GM19372 (cell line): ENCODE measurements at regions not wholly inside any gene's neighbourhood (a gene's known extent, or its start where the extent isn't known, plus 50 kb on each side); places are given as distances from the start of the nearest gene placed in this dataset.
"Not testable (repeated sequence)": the region's sequence is repeated elsewhere in the genome, so short reads cannot be mapped to it uniquely, and the experiment has no call there.

Source experiments
- ATAC-seq: cut with Tn5 transposase; IDR thresholded peaks from one replicate; pipeline ENCODE4 v1.9.1; 2021; ENCODE audit warnings: mild to moderate bottlenecking, low read depth, moderate library complexity; ENCODE audit not compliant: unreplicated experiment

DNA sequence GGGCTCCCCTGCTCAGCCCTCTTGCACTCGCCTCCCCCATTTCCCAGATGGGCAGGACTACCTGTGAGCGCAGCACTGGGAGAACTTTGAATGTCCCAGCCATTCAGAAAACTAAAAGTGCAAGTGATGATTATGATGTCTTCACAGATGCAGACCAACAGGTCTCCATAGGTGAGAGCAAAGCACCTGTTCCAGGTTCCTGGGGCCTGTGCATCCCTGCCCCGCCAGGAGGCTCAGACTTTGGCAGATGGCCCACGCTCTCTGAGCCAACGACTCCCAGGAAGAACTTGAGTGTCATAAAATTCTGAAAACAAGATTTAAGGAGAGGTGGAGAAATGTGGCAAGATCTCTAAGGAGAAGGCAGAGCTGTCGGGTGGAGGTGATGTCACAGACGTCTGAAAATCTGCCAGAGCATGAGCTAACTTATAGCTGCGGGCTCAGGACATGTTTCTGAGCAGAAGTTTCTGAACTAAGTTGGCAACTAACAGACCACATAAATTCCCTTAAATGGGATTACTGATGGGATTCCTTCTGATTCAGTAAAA, 110.8 kb upstream of the IGF1R start:
- no peak for ATAC-seq

DNA sequence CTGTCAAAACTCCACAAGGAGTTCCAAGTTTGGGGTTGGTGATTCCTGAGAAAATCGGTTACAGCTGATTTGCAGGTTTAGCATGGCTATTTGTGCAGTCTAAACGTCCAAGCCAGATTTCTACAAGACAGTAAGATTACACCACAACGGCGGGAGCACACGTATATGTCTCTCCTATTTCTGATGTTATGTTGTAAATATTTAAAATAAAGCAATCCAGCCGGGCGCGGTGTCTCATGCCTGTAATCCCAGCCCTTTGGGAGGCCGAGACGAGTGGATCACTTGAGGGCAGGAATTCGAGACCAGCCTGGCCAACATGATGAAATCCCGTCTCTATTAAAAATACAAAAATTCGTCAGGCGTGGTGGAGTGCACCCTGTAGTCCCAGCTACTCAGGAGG, 106.8 kb upstream of the IGF1R start:
- no peak for ATAC-seq

DNA sequence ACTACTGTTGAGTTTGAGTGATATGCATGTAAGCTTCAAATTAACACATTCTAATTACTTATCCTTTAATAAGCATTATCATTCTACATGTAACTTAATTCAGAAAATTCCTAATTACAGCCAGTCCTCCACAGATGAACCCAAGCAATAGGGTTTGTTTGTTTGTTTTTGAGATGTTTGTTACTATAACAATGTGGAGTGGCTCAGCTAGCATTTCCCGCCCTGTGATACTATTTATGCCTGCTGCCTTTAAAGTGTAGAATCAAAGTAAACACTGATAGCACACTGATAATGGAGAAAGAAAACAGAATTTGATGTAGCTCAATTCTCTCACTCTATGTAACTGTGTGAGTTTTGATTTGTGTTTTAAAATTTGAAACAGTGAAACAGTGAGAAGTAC, 105.1 kb upstream of the IGF1R start:
- ATAC-seq: no peak

DNA sequence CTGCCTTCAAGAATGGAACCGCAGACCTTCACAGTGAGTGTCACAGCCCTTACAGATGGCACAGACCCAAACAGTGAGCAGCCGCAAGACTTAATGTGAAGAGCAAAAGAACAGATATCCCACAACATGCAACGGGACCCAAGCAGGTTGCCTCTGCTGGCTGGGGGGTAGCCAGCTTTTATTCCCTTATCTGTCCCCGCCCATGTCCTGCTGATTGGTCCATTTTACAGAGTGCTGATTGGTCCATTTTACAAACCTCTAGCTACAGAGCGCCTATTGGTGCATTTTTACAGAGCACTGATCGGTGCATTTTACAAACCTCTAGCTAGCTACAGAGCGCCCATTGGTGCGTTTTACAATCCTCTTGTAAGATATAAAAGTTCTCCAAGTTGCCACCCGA, 102.0 kb upstream of the IGF1R start:
- no peak for ATAC-seq

DNA sequence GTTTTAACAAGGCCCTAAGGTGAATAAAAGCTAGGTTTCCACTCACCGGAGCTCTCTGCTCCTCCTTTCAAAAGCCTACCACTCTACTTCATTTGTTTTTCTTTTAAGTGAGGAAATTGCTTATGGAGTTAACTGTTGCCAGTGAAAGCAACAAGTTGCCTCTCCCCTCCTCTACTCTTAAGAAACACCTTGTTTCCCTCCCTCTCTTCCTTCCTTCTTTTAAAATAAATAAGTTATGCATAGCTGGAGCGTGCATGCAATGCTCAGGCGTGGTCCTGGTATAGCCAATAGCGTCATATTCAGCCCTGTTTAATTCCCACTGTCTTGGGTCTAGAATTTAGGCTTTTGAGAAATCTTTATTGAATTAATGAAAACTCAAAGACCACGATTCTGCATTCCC, 101.1 kb upstream of the IGF1R start:
- no peak for ATAC-seq

DNA sequence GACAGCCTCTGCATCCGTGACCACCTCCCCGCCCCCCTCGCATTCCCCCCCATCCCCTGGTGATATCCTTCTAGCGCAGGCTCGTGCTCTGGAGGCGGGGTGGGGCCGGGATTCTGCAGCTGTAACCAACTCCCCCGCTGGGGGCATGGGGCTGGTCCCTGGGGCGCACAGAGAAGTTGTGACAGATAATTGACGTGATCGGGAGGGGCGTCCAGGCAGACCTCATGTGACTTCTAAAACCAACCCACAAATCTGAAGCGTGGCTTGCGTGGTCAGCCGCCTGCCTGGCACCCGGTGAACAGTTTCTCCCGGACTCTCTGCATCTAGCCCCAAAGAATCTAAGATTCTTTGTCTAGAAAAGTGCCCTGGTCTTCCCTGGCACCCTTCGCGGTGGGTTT, 100.6 kb upstream of the IGF1R start:
- ATAC-seq: no peak

DNA sequence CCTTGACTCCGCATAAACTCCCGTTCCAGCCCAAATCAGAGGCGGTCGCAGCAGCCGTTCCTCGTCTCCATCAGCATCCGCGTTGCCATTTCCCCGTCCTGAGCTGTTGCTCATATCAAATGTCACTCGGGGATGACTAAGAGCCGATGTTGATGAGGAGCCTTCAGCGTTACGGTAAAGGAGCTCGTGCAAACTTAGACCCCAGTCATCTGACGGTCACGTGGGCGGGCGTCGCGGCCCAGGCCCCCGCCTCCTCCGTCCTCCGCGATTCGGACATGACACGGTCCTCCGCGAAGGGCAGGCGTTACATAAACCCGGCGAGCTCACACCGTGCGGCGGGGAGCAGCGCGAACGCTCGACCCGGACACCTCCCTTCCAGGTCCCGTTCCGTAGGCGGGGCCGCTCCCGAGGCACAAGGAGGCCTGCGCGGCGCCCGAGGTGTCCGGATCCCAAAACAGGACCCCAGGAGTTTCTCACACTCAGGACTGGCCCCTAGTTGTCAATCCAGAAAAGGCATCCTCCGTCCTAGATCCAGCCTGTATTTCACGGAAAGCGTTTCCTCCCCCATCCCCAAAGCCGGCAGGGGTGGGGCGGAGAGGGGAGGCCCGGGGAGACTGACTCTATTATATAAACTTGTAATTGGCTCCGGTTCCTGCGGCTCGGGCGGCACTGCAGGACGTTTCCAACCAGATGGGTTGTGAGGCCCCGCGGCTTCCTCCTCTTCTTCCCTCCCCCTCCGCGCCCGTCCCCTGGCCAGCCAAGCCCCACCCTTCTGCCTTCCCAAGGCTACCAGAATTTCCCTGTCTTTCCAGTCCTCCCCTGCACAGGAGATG, 100.0 kb upstream of the IGF1R start:
- ATAC-seq: no peak

DNA sequence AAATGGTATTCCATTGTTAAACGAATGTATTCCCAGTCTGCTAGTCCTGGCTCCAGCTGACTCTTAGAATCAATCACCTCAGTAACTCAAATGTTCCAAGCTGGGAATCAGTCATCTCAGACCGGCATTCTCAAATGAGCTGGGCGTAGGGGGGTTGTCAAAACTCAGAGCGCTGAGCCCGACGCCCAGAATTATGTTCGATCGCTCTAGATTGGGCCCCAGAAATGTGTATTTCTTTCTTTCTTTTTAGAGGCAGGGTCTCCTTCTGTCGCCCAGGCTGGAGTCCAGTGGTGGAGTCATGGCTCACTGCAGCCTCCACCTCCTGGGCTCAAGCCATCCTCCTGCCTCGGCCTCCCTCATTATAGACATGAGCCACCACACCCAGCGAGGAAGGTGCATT, 99.3 kb upstream of the IGF1R start:
- no peak for ATAC-seq

DNA sequence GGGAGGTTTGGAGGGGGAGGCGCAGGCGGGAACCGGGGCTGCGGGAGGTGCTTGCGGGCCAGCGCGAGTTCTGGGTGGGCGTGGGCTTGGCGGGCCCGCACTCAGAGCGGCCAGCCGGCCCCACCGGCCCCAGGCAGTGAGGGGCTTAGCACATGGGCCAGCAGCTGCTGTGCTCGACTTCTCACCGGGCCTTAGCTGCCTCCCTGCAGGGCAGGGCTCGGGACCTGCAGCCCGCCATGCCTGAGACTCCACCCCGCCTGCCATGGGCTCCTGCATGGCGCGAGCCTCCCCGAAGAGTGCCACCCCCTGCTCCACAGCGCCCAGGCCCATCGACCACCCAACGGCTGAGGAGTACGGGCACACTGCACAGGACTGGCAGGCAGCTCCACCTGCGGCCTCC, 98.6 kb upstream of the IGF1R start:
- no peak for ATAC-seq

DNA sequence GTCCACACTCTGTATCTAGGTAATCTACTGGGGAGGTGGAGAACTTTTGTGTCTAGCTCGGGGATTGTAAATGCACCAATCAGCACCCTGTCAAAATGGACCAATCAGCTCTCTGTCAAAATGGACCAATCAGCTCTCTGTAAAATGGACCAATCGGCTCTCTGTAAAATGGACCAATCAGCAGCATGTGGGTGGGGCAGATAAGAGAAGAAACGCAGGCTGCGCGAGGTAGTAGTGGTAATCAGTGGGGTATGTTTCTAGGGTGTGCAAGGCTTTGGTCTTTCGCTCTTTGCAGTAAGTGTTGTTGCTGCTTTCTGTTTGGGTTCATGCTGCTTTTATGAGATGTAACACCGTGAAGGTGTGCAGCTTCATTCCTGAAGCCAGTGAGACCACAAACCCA, 98.0 kb upstream of the IGF1R start:
- ATAC-seq: not testable (repeated sequence)

DNA sequence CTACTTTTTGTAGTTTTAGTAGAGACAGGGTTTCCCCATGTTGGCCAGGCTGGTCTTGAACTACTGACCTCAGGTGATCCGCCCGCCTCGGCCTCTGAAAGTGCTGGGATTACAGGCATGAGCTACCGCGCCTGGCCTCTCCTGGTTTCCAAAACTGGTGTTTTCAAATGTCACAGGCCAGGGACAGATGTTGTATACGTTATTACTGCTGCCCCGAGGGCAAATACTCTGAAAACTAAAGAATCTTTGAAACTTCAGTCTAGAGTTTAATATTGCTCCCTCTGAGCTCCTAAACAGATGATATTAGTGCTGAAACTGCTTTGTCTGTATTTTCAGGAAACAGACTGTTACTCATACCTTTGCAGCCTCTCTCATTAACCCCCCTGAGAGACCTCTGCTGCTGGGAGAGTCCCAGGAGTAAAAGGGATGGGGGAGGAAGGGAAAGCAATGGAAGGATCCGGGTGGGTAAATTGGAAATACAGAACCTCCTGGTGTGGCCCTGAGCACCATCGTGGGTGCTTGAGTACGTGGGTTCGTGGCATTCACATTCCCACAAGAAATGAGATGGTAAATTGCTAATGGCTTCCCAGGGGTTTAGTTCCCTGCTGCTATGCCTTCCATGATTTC, 96.3 kb upstream of the IGF1R start:
- no peak for ATAC-seq

DNA sequence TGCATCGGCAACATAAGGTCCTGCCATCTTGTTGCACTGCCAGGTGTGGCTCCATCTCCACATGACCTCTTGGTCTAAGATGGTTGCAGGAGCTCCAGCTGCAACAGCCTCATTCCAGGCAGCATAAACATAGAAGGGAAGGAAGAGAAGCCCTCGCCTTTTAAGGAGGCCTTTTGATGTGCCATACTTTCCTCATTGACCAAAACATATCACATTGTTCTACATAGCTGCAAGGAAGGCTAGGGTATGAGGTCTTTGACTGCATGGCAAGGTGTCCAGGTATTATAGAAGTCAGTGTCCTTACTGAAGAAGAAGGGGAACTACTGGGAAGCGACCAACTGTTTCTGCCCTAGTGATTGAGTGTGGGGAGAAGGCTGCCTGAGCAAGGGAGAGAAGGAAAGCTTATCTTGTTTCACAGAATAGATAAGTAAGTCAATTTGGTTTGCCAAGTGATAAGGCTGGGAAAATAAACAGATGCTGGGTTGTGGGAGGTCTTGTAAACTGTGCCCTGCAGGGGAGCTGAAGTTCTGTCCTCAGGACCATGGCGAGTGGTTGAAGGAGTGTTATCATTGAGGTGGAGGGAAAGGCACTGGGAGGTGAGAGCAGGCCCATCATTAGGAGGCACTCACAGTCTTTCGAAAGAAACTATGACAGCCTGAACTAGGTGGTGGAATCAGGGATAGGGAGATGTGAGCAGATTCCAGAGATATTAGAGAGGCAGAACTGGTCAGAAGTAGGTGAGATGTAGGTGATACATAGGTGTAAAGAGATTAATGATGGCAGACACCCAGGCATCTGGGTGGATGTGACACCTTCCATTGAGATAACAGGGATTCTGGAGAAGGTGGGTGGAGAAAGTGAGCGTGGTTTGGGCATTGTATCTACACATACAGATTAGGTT, 93.8 kb upstream of the IGF1R start:
- ATAC-seq: no peak

DNA sequence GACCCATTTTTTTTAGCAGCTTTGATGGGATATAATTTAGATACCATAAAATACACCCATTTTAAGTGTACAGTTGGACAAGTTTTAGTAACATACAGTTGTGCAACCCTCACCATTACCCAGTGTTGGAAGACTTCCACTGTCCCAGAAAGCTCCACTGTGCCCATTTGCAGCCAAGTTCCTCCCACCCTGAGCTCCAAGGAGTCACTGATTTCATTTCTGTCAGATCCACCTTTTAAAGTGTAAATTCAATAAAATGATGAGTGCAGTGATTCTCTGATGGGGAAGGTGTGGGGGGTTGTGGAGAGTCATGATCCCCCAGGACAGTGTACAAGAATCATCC, 93.2 kb upstream of the IGF1R start:
- no peak for ATAC-seq

DNA sequence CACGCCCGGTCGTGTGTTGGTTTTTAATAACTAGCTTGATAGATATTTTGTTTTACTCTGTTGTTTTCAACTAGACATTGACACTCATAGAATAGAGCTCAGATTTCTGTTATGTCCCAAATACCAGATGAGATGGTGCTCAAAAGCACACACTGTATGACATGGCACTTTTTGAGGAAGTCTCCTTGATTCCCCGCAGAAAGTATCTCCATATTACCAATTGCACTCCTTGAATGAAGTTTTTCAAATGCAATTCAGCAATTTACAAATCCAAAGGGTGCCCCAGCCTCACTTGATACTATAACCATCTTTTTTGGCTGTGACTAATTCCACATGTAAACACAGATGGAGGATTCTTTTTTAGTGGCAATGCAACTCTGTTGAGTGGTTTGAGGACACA, 92.0 kb upstream of the IGF1R start:
- no peak for ATAC-seq

DNA sequence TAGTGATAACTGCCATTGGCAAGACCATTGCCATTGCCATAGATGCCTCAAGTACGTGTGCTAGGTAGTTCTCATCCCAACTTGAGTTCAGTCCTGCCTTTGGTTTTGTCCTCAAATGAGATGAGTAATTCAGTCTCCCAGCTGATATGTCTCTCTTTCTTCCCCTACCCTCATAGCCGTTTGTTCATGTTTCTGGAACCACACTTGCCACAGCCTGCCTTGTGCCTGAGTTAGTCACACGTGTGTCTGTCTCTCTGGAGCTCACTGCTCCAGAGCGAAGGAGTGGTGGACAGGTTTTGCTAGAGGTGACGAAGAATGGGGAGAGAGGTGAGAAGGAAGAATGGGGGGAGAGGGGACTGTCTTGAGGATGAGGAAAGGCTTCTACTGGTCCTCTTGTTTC, 88.0 kb upstream of the IGF1R start:
- ATAC-seq: no peak

DNA sequence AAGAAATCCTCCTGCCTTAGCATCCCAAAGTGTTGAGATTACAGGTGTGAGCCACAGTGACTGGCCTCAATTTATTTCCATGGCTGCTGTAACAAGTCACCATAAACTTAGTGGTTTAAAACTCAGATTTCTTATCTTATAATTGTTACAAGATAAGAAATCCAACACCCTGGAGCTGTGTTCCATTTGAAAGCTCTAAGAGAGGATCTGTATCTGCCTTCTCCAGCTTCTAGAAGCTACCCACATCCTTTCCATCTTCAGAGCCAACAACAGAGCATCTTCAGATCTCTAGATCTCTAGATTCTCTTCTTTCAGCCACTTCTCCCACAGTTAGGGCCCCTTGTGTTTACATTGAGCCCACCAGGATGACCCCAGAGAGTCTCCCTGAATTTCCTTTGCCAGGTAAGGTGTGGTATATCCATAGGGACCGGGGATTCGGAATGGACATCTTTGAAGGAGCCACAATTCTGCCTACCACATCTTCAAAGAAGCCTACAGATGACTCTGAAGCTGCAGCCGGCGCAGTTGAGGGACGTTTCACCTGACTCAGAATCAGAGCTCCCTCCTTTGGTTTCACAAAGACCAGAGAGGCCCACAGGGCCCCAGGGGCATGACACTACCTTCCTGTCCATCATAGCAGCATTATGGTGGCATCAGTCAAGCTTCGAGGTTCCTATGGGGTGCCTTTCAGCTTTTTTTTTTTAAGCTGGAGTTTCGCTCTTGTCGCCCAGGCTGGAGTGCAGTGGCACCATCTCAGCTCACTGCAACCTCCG, 87.0 kb upstream of the IGF1R start:
- no peak for ATAC-seq

DNA sequence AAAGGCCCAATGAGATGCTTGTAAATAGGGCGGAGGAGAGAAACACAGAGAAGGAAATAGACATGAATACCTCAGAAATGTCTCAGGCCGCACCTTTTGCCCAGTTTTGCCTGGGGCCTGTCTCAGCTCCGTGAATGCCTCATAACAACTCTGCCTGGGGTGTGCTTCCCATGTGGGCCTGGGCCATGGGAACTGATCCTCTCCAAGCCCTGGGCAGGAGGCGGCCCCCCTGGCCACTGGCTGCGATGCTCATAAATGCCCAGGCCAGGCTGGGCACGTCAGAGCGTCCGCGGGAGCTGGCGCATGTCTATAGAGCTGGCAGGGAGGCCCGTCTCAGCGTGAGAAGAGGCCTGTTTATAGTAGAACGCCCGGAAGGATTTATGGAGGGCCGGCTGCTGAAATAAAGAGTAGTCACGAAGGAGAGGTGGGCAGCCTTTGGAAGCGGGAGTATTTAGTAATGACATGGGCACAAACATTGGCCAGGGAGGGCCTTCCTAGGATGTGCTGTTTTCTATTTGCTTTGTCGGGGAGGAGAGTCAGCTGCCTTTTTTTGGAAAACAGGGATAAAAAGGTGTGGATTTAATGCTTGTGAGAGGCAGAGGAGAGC, 85.9 kb upstream of the IGF1R start:
- no peak for ATAC-seq

DNA sequence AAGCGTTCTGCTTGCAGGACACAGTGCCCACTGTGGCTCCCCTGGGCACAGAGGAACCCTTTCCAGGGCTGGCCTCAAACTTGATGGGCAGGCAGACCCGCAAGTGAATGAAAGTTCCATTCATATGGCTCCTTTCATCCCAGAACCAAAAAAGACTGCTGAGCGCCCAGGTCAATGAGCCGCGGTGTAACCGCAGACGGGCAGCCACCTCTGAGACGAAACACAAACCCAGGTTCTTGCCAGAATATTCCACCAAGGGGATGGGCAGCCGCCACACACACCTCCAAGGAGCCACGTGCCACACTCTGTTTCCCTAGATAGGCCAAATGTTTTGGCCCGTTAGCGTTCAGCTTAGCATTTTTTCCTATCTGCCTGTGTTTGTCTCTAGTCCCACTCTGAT, 82.8 kb upstream of the IGF1R start:
- ATAC-seq: no peak

DNA sequence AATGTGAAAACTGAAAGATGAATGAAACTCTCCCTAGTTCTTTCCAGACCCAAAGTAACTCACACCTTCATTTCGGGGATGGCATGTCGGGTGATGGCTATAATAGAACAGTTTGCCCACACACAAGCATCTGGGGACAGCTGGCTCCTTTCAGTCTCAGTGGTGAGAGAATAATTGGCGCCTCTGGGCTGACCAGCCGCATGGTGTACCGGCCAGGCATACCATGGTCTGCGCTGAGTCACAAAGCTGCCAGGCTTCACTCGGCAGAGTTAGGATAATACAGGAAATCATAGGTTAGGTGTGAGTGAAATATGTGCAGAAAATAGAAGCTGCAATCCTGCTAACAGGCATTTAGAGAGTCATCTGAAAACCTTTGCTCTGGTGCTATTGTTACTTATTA, 80.4 kb upstream of the IGF1R start:
- no peak for ATAC-seq

DNA sequence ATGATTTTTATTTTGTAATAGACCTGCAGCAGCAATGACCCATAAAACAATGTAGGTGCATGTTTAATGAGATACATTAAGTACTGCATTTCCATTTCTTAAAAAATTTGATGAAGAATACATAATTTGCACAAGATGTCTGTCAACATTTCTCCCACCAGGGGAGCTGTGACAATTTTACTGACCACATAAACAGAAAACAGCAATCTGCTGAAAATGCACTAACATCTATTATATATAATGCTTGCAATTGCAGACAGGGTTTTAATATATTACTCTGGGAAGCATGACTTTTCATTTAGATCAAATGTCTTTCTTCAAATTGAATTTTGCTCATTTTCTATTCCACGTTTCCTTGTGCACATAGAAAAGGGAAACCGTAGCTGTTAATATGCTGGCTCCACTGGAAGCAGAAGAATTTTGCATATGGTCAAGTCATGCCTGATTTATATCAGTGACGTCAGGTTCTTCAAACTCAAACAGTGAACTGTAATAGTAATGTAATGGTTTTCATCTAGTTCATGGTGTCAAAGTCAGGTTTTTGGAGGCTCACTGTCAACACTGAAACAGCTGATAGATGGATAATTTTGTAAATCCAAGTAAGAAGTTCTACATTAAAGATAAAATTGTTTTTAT, 79.8 kb upstream of the IGF1R start:
- no peak for ATAC-seq
